NCI-H146 (cell line): ENCODE measurements at regions not wholly inside any gene's neighbourhood (a gene's known extent, or its start where the extent isn't known, plus 50 kb on each side); places are given as distances from the start of the nearest gene placed in this dataset.

ENCODE experiments used
- DNase-seq: peaks from one replicate; lab custom pipeline; 2025; lab: John Stamatoyannopoulos, UW

- DNase-seq: no peak
These were observed 328.0 kb downstream of the KCTD8 start for GRCh38 chr4:44120646-44121045.

GRCh38 chr4:44121210-44121609 lies 327.4 kb downstream of the KCTD8 start:
- DNase-seq: no peak
